ENCODE measurements at regions not wholly inside any gene's neighbourhood (a gene's known extent, or its start where the extent isn't known, plus 50 kb on each side); places are given as distances from the start of the nearest gene placed in this dataset.
"Not testable (repeated sequence)": the region's sequence is repeated elsewhere in the genome, so short reads cannot be mapped to it uniquely, and the experiment has no call there.

DNA sequence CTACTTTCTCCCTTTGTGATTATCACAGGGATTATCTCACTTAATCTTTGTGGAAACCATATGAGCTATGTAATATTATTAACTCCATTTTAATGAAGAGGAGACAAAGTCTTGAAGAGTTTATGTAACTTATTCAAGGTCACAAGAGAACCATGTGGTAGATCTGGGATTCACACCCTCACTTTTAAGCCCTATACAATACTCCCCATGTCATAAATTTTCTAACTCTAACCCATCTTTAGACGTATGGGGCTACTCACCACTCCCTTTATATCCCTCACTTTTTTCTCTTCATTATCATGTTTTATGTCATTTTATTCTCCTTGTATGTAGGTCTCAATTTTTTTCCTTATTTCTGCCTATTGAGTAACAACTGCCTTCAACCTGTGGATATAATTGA is 126.4 kb upstream of the AHI1 start:
- H3K27me3 ChIP-seq (ENCODE audit: insufficient read depth, low read length) = no peaks in the 10 kb centered on the region
- H3K9me3 ChIP-seq (ENCODE audit: low read depth, low read length) = no peaks in the 10 kb centered on the region
- TF ChIP-seq, protein P1, sequence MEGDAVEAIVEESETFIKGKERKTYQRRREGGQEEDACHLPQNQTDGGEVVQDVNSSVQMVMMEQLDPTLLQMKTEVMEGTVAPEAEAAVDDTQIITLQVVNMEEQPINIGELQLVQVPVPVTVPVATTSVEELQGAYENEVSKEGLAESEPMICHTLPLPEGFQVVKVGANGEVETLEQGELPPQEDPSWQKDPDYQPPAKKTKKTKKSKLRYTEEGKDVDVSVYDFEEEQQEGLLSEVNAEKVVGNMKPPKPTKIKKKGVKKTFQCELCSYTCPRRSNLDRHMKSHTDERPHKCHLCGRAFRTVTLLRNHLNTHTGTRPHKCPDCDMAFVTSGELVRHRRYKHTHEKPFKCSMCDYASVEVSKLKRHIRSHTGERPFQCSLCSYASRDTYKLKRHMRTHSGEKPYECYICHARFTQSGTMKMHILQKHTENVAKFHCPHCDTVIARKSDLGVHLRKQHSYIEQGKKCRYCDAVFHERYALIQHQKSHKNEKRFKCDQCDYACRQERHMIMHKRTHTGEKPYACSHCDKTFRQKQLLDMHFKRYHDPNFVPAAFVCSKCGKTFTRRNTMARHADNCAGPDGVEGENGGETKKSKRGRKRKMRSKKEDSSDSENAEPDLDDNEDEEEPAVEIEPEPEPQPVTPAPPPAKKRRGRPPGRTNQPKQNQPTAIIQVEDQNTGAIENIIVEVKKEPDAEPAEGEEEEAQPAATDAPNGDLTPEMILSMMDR (IDR thresholded peaks at IDR 0.05; ENCODE audit: extremely low read depth, low read depth, low read length) = no peak
- no peaks in the 10 kb centered on the region for H3K4me1 ChIP-seq (ENCODE audit: insufficient read depth, low read length)
- no peak overlapping the region for H3K27ac ChIP-seq (ENCODE audit: low read depth, low read length)
- H4K20me1 ChIP-seq (ENCODE audit: insufficient read depth, low read length) = no peaks in the 10 kb centered on the region
- no peaks in the 10 kb centered on the region for H3K36me3 ChIP-seq (ENCODE audit: insufficient read depth, low read length)
- no peak overlapping the region for H3K4me3 ChIP-seq (ENCODE audit: insufficient read depth, low read length)
- H2AFZ ChIP-seq (ENCODE audit: low read length) = no peak overlapping the region
- DNase-seq (ENCODE audit: insufficient read length, low spot score, missing footprints) = no peak
- H3K79me2 ChIP-seq (ENCODE audit: insufficient read depth, low read length) = no peaks in the 10 kb centered on the region
- H3K4me2 ChIP-seq (ENCODE audit: insufficient read depth, low read length) = no peak overlapping the region

DNA sequence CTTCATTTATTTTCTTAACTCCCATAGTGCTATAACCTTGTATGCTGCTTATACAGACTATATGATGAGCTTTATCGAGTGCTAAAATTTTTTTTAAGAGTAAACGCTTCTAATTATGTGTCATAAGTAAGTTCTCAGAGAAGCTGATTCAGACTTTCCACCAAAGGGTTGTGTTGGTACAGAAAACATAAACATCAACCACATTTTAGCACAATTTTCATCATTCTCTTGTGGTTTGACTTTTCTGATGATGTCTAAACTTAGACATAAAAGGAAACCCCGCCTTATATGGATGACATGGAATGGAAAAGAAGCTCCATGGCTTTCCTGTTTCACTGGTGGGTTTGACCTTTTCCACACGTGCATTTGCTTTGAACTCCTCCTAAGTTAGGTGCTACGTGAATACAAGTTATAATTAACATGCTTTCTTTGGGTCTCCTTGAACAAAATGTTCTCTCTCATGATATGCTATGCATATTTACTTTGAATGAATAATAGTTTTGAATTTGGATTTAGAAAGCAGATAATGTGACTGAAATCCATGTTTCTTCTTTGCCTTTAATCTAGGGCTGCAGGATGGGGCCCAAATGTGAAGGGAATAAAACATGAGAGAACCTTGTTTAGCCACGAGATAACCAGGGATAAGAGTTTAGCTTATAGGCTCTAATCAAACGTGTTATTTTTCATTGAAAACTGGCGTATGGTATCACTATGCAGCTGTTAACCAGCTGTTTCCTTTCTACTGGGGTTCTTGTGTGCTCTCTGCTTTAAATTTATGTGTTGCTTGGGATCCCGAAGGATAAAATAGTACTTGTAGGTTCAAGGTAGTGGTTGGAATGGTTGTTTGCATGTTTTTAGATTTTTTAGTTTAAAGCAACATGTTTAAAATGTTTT is 127.1 kb upstream of the AHI1 start:
- Histone ChIP-seq H4K20me1 (ENCODE audit: insufficient read depth, low read length) (no peaks in the 10 kb centered on the region), H3K36me3 (ENCODE audit: insufficient read depth, low read length) (no peaks in the 10 kb centered on the region), H3K4me3 (ENCODE audit: insufficient read depth, low read length) (no peak overlapping the region), H3K79me2 (ENCODE audit: insufficient read depth, low read length) (no peaks in the 10 kb centered on the region), H2AFZ (ENCODE audit: low read length) (peak overlapping the region; percentile 11), H3K27me3 (ENCODE audit: insufficient read depth, low read length) (no peaks in the 10 kb centered on the region), H3K4me2 (ENCODE audit: insufficient read depth, low read length) (no peak overlapping the region), H3K27ac (ENCODE audit: low read depth, low read length) (no peak overlapping the region), H3K9me3 (ENCODE audit: low read depth, low read length) (no peaks in the 10 kb centered on the region), H3K4me1 (ENCODE audit: insufficient read depth, low read length) (no peaks in the 10 kb centered on the region)
- TF ChIP-seq, protein P1 (IDR thresholded peaks at IDR 0.05; ENCODE audit: extremely low read depth, low read depth, low read length) = no peak
- DNase-seq (ENCODE audit: insufficient read length, low spot score, missing footprints) = no peak

DNA sequence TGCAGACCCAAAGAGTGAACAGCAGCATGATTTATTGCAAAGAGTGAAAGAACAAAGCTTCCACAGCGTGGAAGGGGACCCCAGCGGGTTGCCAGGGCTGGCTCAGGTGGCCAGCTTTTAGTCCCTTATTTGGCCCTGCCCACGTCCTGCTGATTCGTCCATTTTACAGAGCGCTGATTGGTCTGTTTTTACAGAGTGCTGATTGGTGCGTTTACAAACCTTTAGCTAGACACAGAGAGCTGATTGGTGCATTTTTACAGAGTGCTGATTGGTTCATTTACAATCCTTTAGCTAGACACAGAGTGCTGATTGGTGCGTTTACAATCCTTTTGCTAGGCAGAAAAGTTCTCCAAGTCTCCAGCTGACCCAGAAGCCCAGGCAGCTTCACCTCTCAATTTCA is 128.5 kb upstream of the AHI1 start:
- H3K79me2 ChIP-seq (ENCODE audit: insufficient read depth, low read length); H3K27me3 ChIP-seq (ENCODE audit: insufficient read depth, low read length); H3K36me3 ChIP-seq (ENCODE audit: insufficient read depth, low read length); H3K4me1 ChIP-seq (ENCODE audit: insufficient read depth, low read length); H3K27ac ChIP-seq (ENCODE audit: low read depth, low read length); H3K4me2 ChIP-seq (ENCODE audit: insufficient read depth, low read length); H3K9me3 ChIP-seq (ENCODE audit: low read depth, low read length); H4K20me1 ChIP-seq (ENCODE audit: insufficient read depth, low read length); H2AFZ ChIP-seq (ENCODE audit: low read length); DNase-seq (ENCODE audit: insufficient read length, low spot score, missing footprints); H3K4me3 ChIP-seq (ENCODE audit: insufficient read depth, low read length): not testable (repeated sequence)

DNA sequence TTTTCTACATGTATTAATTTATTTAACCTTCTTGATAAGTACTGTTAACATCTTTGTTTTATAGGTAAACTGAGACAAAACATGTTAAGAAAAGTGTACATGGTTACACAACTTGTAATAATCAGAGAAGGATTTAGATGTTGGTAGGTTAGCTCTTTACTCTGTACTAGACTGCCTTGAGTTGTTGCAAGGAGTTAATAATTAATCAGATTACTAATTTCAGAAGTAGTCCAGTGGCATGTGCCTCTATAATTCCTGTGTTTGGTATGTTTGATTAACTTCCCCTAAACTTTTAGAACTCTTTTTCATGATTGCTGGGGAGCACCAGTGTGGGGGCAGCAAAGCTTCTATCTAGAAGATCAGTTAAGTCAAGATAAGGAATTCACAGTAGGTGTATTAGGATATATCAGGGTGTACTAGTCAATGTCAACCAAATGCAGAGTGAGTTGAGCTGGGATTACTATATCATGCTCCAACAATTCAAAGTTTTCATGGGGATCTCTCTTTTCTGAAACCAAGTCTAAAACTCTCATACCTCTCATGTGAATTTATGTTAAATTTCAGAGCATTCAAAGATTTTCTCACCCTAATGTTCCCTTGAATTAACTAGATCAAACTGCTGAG is 129.7 kb upstream of the AHI1 start:
- TF ChIP-seq, protein P1 (IDR thresholded peaks at IDR 0.05; ENCODE audit: extremely low read depth, low read depth, low read length) = no peak
- H3K4me3 ChIP-seq (ENCODE audit: insufficient read depth, low read length) = no peak overlapping the region

More for the DNA sequence above, 129.7 kb upstream of the AHI1 start:
- no peaks in the 10 kb centered on the region for H3K4me1 ChIP-seq (ENCODE audit: insufficient read depth, low read length)
- no peak for DNase-seq (ENCODE audit: insufficient read length, low spot score, missing footprints)
- no peaks in the 10 kb centered on the region for H3K27me3 ChIP-seq (ENCODE audit: insufficient read depth, low read length)
- H3K27ac ChIP-seq (ENCODE audit: low read depth, low read length) = no peak overlapping the region
- no peaks in the 10 kb centered on the region for H3K36me3 ChIP-seq (ENCODE audit: insufficient read depth, low read length)
- no peak overlapping the region for H2AFZ ChIP-seq (ENCODE audit: low read length)
- no peaks in the 10 kb centered on the region for H3K9me3 ChIP-seq (ENCODE audit: low read depth, low read length)
- no peaks in the 10 kb centered on the region for H3K79me2 ChIP-seq (ENCODE audit: insufficient read depth, low read length)
- no peak overlapping the region for H3K4me2 ChIP-seq (ENCODE audit: insufficient read depth, low read length)
- no peaks in the 10 kb centered on the region for H4K20me1 ChIP-seq (ENCODE audit: insufficient read depth, low read length)
